ENCODE measurements at regions not wholly inside any gene's neighbourhood (a gene's known extent, or its start where the extent isn't known, plus 50 kb on each side); places are given as distances from the start of the nearest gene placed in this dataset.

- DNase-seq (ENCODE audit: low read depth) = no peak
These were observed 680.7 kb upstream of the GRM7 start for GRCh38 chr3:6180171-6180570.

GRCh38 chr3:6182476-6182875 lies 678.4 kb upstream of the GRM7 start:
- no peak for TF ChIP-seq CTCF (IDR thresholded peaks at IDR 0.05; ENCODE audit: insufficient read depth, low read depth, low read length, missing control alignments)
- no peak for DNase-seq (ENCODE audit: low read depth)
- H3K4me3 ChIP-seq (ENCODE audit: low read depth, low read length) = no peak overlapping the region

More at GRCh38 chr3:6180171-6180570, 680.7 kb upstream of the GRM7 start:
- H3K4me3 ChIP-seq (ENCODE audit: low read depth, low read length) = no peak overlapping the region
- no peak for TF ChIP-seq CTCF (IDR thresholded peaks at IDR 0.05; ENCODE audit: insufficient read depth, low read depth, low read length, missing control alignments)

GRCh38 chr3:6182909-6183308 lies 678.0 kb upstream of the GRM7 start:
- H3K4me3 ChIP-seq (ENCODE audit: low read depth, low read length) = no peak overlapping the region
- no peak for DNase-seq (ENCODE audit: low read depth)

GRCh38 chr3:6189384-6189783 lies 671.5 kb upstream of the GRM7 start:
- TF ChIP-seq CTCF (IDR thresholded peaks at IDR 0.05; ENCODE audit: insufficient read depth, low read depth, low read length, missing control alignments) = no peak
- H3K4me3 ChIP-seq (ENCODE audit: low read depth, low read length) = no peak overlapping the region
- DNase-seq (ENCODE audit: low read depth) = no peak

More at GRCh38 chr3:6182909-6183308, 678.0 kb upstream of the GRM7 start:
- no peak for TF ChIP-seq CTCF (IDR thresholded peaks at IDR 0.05; ENCODE audit: insufficient read depth, low read depth, low read length, missing control alignments)

- H3K4me3 ChIP-seq (ENCODE audit: low read depth, low read length) = no peak overlapping the region
- DNase-seq (ENCODE audit: low read depth) = peak; percentile 58
- TF ChIP-seq CTCF (IDR thresholded peaks at IDR 0.05; ENCODE audit: insufficient read depth, low read depth, low read length, missing control alignments) = peak; percentile 30
These were observed 656.0 kb upstream of the GRM7 start for GRCh38 chr3:6204891-6205290.

- TF ChIP-seq CTCF (IDR thresholded peaks at IDR 0.05; ENCODE audit: insufficient read depth, low read depth, low read length, missing control alignments) = no peak
- H3K4me3 ChIP-seq (ENCODE audit: low read depth, low read length) = no peak overlapping the region
These were observed 644.5 kb upstream of the GRM7 start for GRCh38 chr3:6216135-6217026.

More at GRCh38 chr3:6216135-6217026, 644.5 kb upstream of the GRM7 start:
- no peak for DNase-seq (ENCODE audit: low read depth)
